Stimulated activated CD8-positive, alpha-beta memory T cell treated with anti-CD3 and anti-CD28 coated beads, Interleukin-12 subunit alpha, Interleukin-12 subunit beta, amount 100 ng/mL, for 4 hours (primary cell): ENCODE measurements at regions not wholly inside any gene's neighbourhood (a gene's known extent, or its start where the extent isn't known, plus 50 kb on each side); places are given as distances from the start of the nearest gene placed in this dataset.

Source experiments
- DNase-seq: peaks from one replicate; pipeline ENCODE4 v3.0.0-alpha.2; 2020; ENCODE audit warnings: low read depth

- DNase-seq: no peak
Observed at GRCh38 chr6:56863366-56863765, 91.5 kb upstream of the BEND6 start.

GRCh38 chr6:56862415-56863175 lies 92.3 kb upstream of the BEND6 start:
- DNase-seq: no peak

- DNase-seq: no peak
Observed at GRCh38 chr6:56860475-56860874, 94.4 kb upstream of the BEND6 start.

GRCh38 chr6:56856036-56856580 lies 98.8 kb upstream of the BEND6 start:
- DNase-seq: no peak

- DNase-seq: no peak
Observed at GRCh38 chr6:56854086-56854485, 100.8 kb upstream of the BEND6 start.

GRCh38 chr6:56853541-56853940 lies 101.4 kb upstream of the BEND6 start:
- DNase-seq: no peak

- no peak for DNase-seq
Observed at GRCh38 chr6:56852260-56853010, 102.5 kb upstream of the BEND6 start.

GRCh38 chr6:56851541-56852259 lies 103.2 kb upstream of the BEND6 start:
- no peak for DNase-seq

- DNase-seq: no peak
Observed at GRCh38 chr6:56851074-56851473, 103.8 kb upstream of the BEND6 start.

- DNase-seq: no peak
Observed at GRCh38 chr6:56850626-56851025, 104.3 kb upstream of the BEND6 start.

GRCh38 chr6:56849896-56850295 lies 105.0 kb upstream of the BEND6 start:
- DNase-seq: no peak

GRCh38 chr6:56848105-56848504 lies 106.8 kb upstream of the BEND6 start:
- DNase-seq: no peak

GRCh38 chr6:56845032-56845431 lies 109.9 kb upstream of the BEND6 start:
- DNase-seq: no peak

GRCh38 chr6:56843476-56844349 lies 111.2 kb upstream of the BEND6 start:
- DNase-seq: peak; percentile 17

GRCh38 chr6:56842686-56843475 lies 112.0 kb upstream of the BEND6 start:
- DNase-seq: no peak

- DNase-seq: no peak
Observed at GRCh38 chr6:56841751-56842150, 113.2 kb upstream of the BEND6 start.

GRCh38 chr6:56841381-56841749 lies 113.5 kb upstream of the BEND6 start:
- no peak for DNase-seq

GRCh38 chr6:56840467-56841380 lies 114.2 kb upstream of the BEND6 start:
- no peak for DNase-seq

- no peak for DNase-seq
Observed at GRCh38 chr6:56839533-56840183, 115.2 kb upstream of the BEND6 start.
